ENCODE measurements at regions not wholly inside any gene's neighbourhood (a gene's known extent, or its start where the extent isn't known, plus 50 kb on each side); places are given as distances from the start of the nearest gene placed in this dataset.

GRCh38 chr13:88863116-88863515 is 1191.9 kb downstream of the SLITRK5 start:
- TF ChIP-seq CTCF (IDR thresholded peaks at IDR 0.05; ENCODE audit: unreplicated experiment): no peak
- Mint-ChIP-seq H3K9me3 (ENCODE audit: unreplicated experiment) (no peaks in the 10 kb centered on the region), H3K36me3 (ENCODE audit: low read depth, unreplicated experiment) (no peaks in the 10 kb centered on the region), H3K4me1 (ENCODE audit: unreplicated experiment) (peaks cover 15% of the 10 kb centered on the region), H3K4me3 (ENCODE audit: unreplicated experiment) (no peak overlapping the region), H3K27ac (ENCODE audit: unreplicated experiment) (no peak overlapping the region), H3K27me3 (ENCODE audit: unreplicated experiment) (no peaks in the 10 kb centered on the region)
- no peak for DNase-seq (ENCODE audit: low spot score)

GRCh38 chr13:88866195-88866594 is 1195.0 kb downstream of the SLITRK5 start:
- TF ChIP-seq CTCF (IDR thresholded peaks at IDR 0.05; ENCODE audit: unreplicated experiment): no peak
- Mint-ChIP-seq H3K36me3 (ENCODE audit: low read depth, unreplicated experiment) (no peaks in the 10 kb centered on the region), H3K4me3 (ENCODE audit: unreplicated experiment) (no peak overlapping the region), H3K27me3 (ENCODE audit: unreplicated experiment) (no peaks in the 10 kb centered on the region), H3K4me1 (ENCODE audit: unreplicated experiment) (peaks cover 15% of the 10 kb centered on the region), H3K9me3 (ENCODE audit: unreplicated experiment) (no peaks in the 10 kb centered on the region), H3K27ac (ENCODE audit: unreplicated experiment) (no peak overlapping the region)
- DNase-seq (ENCODE audit: low spot score): no peak

- H3K27ac Mint-ChIP-seq (ENCODE audit: unreplicated experiment): no peak overlapping the region
- no peak for TF ChIP-seq CTCF (IDR thresholded peaks at IDR 0.05; ENCODE audit: unreplicated experiment)
Measured at GRCh38 chr13:88883741-88884140, 1212.6 kb downstream of the SLITRK5 start.

DNA sequence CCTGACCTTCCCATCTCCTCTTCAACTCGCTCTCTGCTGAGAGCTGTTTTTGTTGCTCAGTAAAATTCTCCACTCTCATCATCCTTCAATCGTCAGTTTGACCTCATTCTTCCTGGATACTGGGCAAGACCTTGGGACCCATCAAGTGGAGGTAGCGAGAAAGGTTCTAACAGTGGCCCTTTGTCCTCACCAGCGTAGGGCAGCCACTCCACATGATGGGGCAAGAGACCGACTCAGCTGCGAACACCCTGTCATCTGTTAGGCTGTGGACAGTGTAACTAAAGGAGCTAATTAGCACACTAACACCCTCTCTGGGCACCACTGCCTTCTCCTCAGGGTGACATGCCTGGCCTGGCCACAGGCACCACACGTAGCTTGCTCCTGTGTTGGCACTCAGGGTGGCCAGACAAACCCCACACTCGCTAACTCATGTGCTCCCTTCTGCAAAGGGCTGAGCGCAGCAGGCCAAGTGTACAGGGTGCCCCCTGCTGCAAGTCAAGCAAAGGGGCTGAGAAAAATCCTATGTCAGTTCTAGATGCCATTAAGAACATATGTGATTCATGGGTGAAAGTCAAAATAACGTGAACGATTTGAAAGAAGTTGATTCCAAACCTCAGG is 1216.0 kb downstream of the SLITRK5 start:
- Mint-ChIP-seq H3K27ac (ENCODE audit: unreplicated experiment) (no peak overlapping the region), H3K36me3 (ENCODE audit: low read depth, unreplicated experiment) (no peaks in the 10 kb centered on the region), H3K9me3 (ENCODE audit: unreplicated experiment) (no peaks in the 10 kb centered on the region), H3K4me3 (ENCODE audit: unreplicated experiment) (no peak overlapping the region), H3K27me3 (ENCODE audit: unreplicated experiment) (no peaks in the 10 kb centered on the region), H3K4me1 (ENCODE audit: unreplicated experiment) (no peaks in the 10 kb centered on the region)
- no peak for DNase-seq (ENCODE audit: low spot score)
- no peak for TF ChIP-seq CTCF (IDR thresholded peaks at IDR 0.05; ENCODE audit: unreplicated experiment)

More at GRCh38 chr13:88883741-88884140, 1212.6 kb downstream of the SLITRK5 start:
- Mint-ChIP-seq H3K4me3 (ENCODE audit: unreplicated experiment) (no peak overlapping the region), H3K36me3 (ENCODE audit: low read depth, unreplicated experiment) (no peaks in the 10 kb centered on the region), H3K27me3 (ENCODE audit: unreplicated experiment) (no peaks in the 10 kb centered on the region), H3K4me1 (ENCODE audit: unreplicated experiment) (no peaks in the 10 kb centered on the region), H3K9me3 (ENCODE audit: unreplicated experiment) (no peaks in the 10 kb centered on the region)
- no peak for DNase-seq (ENCODE audit: low spot score)

DNA sequence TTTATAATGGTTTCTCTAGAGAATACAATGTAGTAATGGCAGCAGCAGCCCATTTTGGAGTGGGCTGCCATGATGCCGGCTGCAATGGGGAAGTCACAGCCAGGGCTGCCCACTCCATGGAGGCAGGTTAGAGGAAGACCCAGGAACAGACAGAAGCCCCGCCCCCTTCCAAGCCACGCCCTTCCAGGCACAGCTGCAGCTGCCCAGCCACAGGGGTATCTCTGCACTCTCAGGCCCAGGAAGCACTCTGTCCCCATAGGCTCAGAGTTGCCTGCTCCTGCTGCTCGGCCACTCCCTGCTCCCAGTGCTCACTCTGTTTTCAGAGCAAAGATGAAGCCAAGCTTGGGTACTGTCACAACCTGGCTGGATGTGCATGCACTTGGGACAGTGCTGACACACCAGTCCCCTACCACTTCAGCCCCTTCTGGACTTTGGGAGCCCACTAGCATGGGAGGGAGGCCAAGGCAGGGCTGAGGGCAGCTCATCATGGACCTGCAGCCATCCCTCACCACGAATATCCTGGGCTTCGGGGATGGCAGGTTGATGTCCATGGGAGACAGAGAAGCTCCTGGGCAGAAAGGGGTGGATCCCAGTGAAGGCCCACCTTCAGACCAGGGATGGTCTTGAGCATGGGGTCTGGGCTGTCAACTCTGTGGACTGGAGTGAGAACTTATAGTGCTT is 1224.2 kb downstream of the SLITRK5 start:
- Mint-ChIP-seq H3K36me3 (ENCODE audit: low read depth, unreplicated experiment) (no peaks in the 10 kb centered on the region), H3K9me3 (ENCODE audit: unreplicated experiment) (no peaks in the 10 kb centered on the region), H3K27me3 (ENCODE audit: unreplicated experiment) (no peaks in the 10 kb centered on the region), H3K4me1 (ENCODE audit: unreplicated experiment) (no peaks in the 10 kb centered on the region), H3K27ac (ENCODE audit: unreplicated experiment) (no peak overlapping the region), H3K4me3 (ENCODE audit: unreplicated experiment) (no peak overlapping the region)
- TF ChIP-seq CTCF (IDR thresholded peaks at IDR 0.05; ENCODE audit: unreplicated experiment): no peak
- DNase-seq (ENCODE audit: low spot score): no peak
